ENCODE measurements at regions not wholly inside any gene's neighbourhood (a gene's known extent, or its start where the extent isn't known, plus 50 kb on each side); places are given as distances from the start of the nearest gene placed in this dataset.

DNA sequence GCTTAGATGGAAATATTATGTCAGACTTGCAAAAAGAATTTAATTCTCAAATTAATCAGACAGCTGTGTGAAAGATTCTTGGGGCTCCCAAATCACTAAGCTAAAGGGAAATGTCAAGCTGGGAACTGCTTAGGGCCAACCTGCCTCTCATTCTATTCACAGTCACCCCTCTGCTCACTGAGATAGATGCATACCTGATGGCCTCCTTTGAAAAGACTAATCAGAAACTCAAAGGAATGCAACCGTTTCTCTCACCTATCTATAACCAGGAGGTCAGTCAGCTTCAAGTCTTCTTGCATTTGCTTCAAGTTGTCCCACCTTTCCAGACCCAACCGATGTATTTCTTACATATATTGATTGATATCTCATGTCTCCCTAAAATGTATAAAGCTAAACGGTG, 882.7 kb downstream of the CENPC start:
- TF ChIP-seq EZH2phosphoT487 (IDR thresholded peaks at IDR 0.05; ENCODE audit: insufficient read depth, low read depth), result no peak
- no peak for TF ChIP-seq EZH2 (IDR thresholded peaks at IDR 0.05; ENCODE audit: insufficient read depth, poor library complexity, severe bottlenecking)

Data from GM23248 (cell line).